ENCODE measurements at regions not wholly inside any gene's neighbourhood (a gene's known extent, or its start where the extent isn't known, plus 50 kb on each side); places are given as distances from the start of the nearest gene placed in this dataset.

DNA sequence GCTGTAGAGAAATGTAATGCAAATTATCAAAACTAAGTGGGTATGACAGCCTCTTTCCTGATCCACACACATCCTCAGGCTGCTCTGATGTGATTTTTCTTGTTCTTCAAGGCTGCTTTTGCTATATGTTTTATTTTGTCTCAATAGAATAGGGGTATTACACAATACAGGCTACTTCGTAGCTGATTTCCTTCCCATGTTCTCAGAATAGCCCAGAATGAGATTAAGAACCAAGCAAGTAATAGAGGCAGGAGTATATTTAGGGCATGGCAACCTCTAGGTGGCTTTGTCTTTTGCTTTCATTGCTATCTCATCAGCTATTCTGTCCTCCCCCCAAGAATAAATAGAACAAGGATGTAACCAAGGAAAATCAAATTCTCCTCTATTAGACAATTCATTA is 241.8 kb downstream of the ALDH8A1 start:
- no peak for DNase-seq (ENCODE audit: low read depth)

- DNase-seq (ENCODE audit: low read depth) = no peak
Observed at GRCh38 chr6:134707342-134708031, 242.4 kb downstream of the ALDH8A1 start.

- DNase-seq (ENCODE audit: low read depth) = no peak
Observed at GRCh38 chr6:134706806-134707205, 243.1 kb downstream of the ALDH8A1 start.

DNA sequence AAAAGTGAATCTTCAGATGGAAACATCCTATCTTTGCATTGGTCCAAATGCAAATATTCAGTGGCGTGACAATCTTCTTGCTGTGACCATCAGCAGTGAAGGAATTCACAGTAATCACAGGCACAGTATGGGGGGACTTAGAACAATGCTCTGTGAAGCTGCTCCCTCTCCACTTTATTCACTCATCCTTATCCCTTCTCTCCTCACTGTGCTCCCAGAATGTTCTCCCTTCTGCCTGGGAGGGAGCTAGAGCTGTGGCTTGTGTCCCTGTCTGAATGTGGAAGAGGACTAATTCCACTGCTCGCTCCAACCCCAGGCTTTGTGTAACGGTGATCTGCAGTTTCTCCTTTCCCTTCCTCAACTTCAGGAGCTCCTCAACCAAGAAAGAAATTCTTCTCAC is 243.7 kb downstream of the ALDH8A1 start:
- no peak for DNase-seq (ENCODE audit: low read depth)

DNA sequence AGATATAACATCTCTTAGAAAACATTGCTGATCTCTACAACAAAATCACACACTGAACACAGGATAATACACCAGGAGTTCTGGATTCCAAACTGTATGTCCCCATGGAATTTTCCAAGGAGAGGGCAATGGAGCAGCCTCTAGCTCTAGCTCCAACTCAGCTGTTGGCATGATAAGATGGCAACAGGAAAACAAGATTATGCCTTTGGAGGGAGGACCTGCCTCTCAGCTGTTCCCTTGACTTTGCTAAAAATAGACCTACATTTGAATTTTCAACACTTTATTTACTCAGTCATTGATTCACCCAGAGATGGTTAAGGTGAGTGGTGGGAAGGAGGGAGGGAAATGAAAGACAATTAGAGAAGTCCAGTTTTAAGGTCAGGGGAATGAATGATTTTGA is 246.7 kb downstream of the ALDH8A1 start:
- no peak for DNase-seq (ENCODE audit: low read depth)

DNA sequence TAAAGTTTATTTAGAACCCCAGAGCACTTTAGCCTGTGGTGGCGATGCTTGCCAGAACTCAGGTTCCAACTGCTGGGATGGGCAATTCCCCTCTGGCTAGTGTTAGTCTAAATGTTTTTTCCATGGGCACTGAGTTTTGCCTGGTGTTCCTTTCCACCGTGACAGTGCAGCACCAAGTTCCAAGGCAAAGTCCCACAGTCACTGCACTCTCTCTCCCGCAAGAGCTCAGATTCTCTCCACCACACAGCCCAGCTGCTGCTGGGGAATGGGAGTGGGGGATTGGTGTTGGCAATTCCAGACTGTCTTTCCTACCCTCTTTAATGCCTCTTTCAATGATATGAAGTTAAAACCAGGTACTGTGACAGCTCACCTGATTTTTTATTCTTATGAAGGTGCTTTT is 247.6 kb downstream of the ALDH8A1 start:
- DNase-seq (ENCODE audit: low read depth) = no peak

DNA sequence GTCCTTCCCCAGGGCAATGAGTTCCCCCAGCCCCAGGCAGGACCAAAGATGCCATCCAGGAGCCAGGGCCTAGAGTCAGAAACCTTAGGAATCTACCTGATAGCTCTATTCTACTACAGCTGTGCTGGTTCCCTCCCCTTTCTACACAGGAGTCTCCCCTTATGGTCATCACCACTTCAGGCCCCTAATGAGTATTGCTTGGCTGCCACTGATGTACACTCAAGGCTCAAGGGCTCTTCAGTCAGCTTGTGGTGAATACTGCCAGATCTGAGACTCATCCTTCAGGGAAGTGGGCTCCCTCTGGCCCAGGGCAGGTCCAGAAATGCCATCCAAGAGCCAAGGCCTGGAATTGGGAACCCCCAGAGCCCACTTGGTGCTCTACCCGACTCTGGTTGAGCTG is 248.6 kb downstream of the ALDH8A1 start:
- no peak for DNase-seq (ENCODE audit: low read depth)

GRCh38 chr6:134698228-134698627 is 251.7 kb downstream of the ALDH8A1 start:
- no peak for DNase-seq (ENCODE audit: low read depth)

GRCh38 chr6:134692008-134692407 is 257.9 kb downstream of the ALDH8A1 start:
- DNase-seq (ENCODE audit: low read depth) = no peak

DNA sequence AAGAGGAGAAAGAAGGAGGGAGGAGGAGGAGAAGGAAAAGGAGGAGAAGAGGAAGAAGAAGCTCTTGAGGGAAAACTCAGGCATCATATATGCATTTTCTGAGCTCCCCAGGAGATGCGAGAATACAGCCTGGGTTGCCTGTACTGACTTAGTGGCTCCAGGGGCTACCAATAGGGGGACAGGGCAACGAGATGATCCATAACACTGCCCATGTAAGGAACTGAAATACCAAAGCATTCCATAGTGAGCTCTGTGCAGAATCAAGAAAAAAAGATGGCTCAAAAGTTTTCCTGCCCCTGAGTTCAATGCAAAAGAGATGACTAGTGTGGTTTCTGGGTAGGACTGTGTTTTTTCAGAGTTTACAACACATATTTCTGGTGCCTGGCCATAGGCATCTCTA is 258.7 kb downstream of the ALDH8A1 start:
- no peak for DNase-seq (ENCODE audit: low read depth)

GRCh38 chr6:134690048-134690447 is 259.9 kb downstream of the ALDH8A1 start:
- no peak for DNase-seq (ENCODE audit: low read depth)

DNA sequence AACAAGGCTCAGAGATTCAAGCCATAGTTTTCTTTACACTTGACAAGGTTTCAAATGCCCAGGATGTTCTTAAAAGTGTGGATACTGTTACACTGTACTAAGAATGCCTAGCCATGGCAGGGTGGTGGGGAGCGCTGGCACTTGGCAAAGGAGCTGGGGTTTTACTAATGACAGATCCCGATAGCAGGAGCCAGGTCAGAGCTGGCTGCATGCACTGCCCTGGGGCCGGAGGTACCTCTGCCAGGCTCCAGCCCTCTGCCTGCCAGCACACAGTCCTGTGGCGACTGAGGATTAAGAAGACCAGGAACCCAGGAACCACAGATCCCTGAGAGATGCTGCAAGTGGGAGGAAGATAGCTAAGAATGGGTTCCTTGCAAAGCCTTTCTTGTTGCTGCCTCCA is 260.3 kb downstream of the ALDH8A1 start:
- no peak for DNase-seq (ENCODE audit: low read depth)

DNA sequence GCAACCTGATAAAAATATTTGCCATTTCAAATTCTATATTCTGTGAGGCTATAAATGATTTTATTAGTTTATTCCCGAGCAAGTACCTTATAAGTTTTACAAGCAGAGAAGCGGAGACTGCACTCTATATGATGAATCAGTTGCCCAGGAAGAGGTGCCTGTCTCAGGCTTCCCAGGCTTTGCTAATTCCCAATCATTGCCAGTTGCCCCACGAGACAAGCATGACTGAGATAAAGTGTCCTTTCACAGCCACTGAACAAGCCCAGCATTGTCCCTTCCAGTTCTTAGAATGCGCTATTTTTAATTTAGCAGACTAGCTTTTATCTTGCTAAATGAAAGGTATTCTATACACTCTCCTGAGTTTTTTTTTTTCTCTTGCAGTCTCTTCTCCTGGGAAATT is 260.7 kb downstream of the ALDH8A1 start:
- DNase-seq (ENCODE audit: low read depth) = no peak

DNA sequence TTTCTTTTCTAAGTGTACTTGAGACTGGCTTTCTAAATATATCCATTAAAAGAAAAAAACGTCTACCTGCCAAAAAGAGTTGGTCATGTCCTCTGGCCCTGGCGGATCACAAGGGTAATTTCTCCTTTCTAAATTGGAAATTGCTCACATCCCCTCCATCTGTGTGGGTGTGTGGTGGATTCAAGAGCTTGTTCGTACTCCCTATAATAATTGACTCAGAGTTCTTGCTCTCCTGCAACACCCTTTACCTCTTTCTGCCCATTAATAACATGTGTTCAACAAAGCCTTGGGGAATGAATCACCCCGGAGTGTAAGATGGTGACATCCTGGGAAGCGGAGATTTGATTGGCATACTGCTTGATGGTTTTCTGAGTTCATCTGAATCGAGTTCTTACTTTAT is 263.8 kb downstream of the ALDH8A1 start:
- DNase-seq (ENCODE audit: low read depth) = no peak

- no peak for DNase-seq (ENCODE audit: low read depth)
Observed at GRCh38 chr6:134684423-134684795, 265.5 kb downstream of the ALDH8A1 start.

DNA sequence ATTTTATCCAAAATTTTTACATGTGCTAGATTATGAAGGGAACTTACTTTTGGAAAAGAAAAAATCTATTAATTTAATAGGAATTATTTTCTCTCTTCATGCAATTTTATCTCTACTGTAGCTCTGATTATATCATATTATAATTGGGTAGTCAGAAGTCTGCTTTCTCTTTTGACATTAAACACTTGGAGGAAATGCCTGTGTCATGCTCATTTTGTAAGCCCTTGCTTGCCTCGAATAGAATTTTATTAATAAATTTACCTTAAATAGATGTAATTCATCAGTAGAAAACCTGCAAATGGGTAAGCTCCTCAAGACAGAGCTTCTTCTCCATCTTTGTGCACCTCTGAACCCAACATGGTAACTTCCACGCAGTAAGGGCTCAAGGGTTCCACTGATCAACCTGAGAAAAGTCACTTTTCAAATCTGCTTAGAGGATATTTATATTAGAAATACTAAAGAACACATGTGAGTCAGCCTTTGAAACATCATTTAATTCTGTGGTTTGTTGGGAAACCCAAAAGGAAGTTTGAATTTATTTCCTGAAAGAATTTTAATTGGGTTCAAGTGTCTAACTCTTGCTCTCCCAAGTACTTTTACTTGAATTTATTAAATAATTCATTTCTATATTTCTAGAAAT is 266.0 kb downstream of the ALDH8A1 start:
- DNase-seq (ENCODE audit: low read depth) = no peak

DNA sequence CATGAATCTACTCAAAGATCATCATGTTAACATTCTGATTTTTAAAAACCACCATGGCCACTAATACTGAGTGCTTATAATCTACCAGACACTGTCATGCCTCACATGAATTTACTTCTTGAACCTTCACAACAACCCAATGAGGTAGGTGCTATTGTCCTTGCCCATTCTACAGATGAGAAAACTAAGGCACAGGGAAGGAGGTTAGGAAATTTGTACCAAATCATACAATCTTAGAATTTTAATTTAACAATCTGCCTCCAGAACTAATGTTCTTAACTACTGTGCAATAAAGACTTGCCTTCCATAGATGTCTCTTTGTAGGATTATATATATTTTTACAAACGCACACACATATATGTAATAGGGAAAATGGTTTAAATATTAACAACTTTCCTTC is 269.5 kb downstream of the ALDH8A1 start:
- DNase-seq (ENCODE audit: low read depth) = no peak

DNA sequence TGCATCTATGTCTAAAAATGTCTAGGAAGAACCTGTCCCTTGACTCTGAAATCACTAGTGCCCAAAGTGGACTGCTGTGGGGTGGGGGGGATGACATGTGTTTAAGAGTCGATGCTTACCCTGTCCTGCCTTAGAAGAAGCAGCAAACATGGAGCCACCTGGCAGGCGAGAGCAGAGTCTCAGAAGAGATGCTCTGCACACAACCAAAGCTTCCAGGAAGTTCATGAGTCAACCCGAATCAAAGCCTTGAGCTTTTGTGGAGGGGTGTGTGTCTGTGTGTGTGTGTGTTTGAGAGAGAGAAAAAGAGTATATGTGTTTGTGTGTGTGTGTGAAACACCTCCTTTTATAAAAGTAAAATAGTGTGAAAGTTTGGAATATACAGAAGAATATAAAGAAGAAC is 269.9 kb downstream of the ALDH8A1 start:
- no peak for DNase-seq (ENCODE audit: low read depth)

GRCh38 chr6:134678436-134678889 is 271.4 kb downstream of the ALDH8A1 start:
- DNase-seq (ENCODE audit: low read depth) = no peak

- no peak for DNase-seq (ENCODE audit: low read depth)
Observed at GRCh38 chr6:134676307-134677281, 273.3 kb downstream of the ALDH8A1 start.

DNA sequence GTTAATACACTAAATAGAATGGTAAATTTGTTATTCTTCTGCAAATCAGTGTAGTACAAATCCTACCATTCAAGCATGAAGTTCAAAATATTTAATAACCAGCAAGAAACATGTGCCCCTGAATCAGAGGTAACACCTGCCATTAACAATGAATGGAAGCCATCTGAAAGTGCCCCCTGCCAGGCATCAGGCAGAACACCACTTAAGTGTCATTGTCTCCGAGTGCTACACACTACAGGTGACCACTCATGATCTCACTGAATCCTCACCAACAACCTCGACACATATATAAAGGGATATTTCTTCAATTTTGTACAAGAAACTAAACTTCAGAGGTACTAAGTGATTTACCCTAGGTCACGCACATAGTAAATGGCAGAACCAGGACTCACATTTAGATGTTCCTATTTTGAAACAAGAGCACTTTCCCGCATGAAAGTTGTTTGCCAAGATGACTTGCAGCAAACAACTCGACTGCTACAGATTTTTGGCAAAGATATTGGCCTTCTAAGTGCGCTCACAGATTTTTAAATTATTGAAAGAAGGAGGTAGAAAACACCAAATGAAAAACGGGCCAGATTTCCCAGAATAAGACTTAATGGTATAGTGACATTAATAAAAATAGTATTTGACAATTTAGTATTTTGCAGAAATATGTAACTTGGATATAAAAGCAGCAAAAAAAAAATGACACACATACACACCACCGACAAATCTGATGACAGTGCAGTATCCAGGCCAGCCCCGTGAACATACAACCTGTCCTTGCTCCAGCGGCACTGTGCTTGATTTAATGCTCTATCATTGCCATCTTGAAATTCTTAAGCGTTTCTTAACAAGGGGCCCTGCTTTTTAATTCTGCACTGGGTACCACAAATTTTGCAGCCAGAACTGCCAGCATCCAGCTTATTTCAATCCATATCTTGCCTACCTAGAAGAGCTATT is 274.5 kb downstream of the ALDH8A1 start:
- no peak for DNase-seq (ENCODE audit: low read depth)

- no peak for DNase-seq (ENCODE audit: low read depth)
Observed at GRCh38 chr6:134674562-134674961, 275.3 kb downstream of the ALDH8A1 start.
